Activated T-helper 2 cell treated with anti-CD3 and anti-CD28 coated beads, Interferon-gamma antibody, Interleukin-2, Interleukin-4, amounts not matched to agents 10 μg/mL and 5 μg/mL and 100 μg/mL, durations not matched to agents 14 hours and 24 hours and 36 hours (primary cell): ENCODE measurements at regions not wholly inside any gene's neighbourhood (a gene's known extent, or its start where the extent isn't known, plus 50 kb on each side); places are given as distances from the start of the nearest gene placed in this dataset.

Source experiments
- DNase-seq: peaks from one replicate; pipeline ENCODE4 v3.0.0; 2021; ENCODE audit warnings: low spot score
- H3K27ac Mint-ChIP-seq: one replicate; pipeline ENCODE4 v1.8.0; 2021; ENCODE audit warnings: mixed read lengths
- H3K27me3 Mint-ChIP-seq: one replicate; pipeline ENCODE4 v1.8.0; 2021; ENCODE audit warnings: low read depth, mixed read lengths
- H3K36me3 Mint-ChIP-seq: one replicate; pipeline ENCODE4 v1.8.0; 2021; ENCODE audit warnings: low read depth, mixed read lengths
- H3K4me1 Mint-ChIP-seq: one replicate; pipeline ENCODE4 v1.8.0; 2021; ENCODE audit warnings: low read depth, mixed read lengths
- H3K4me3 Mint-ChIP-seq: one replicate; pipeline ENCODE4 v1.8.0; 2021; ENCODE audit warnings: low read depth, mild to moderate bottlenecking, moderate library complexity, mixed read lengths
- H3K9me3 Mint-ChIP-seq: one replicate; pipeline ENCODE4 v1.8.0; 2021; ENCODE audit warnings: mixed read lengths
- intact Hi-C: fragments of 100-400 bp; cut with micrococcal nuclease; formaldehyde crosslinking; loops from one replicate; pipeline ENCODE4 v1.15.1; 2023

GRCh38 chr10:10314626-10315025, 703.0 kb upstream of the CELF2 start:
- H3K4me1 Mint-ChIP-seq: no peaks in the 10 kb centered on the region
- no peak for DNase-seq
- H3K27ac Mint-ChIP-seq: no peak overlapping the region
- no peaks in the 10 kb centered on the region for H3K27me3 Mint-ChIP-seq
- no peaks in the 10 kb centered on the region for H3K9me3 Mint-ChIP-seq
- no peak overlapping the region for H3K4me3 Mint-ChIP-seq
- intact Hi-C loops: no loop called here
- H3K36me3 Mint-ChIP-seq: no peaks in the 10 kb centered on the region

DNA sequence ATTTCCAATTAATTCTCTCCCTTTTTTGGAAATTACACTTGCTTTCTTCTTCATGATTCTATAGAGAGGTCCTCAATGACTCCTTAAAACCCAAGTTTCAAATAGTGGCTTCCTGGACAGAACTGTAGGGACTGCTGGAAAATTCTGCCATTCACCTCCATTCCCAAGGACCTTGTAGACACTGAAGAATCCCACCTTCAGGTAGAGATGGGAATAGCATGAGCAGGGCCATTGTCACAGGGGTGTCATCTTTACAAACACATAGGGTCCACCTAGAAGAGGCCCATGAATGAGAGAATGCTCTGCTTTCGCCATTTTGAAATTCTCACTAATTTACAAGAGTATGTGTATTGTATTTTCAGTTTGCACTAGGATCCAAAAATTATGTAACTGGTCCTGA, 701.7 kb upstream of the CELF2 start:
- Mint-ChIP-seq H3K27ac (no peak overlapping the region), H3K4me3 (no peak overlapping the region), H3K9me3 (no peaks in the 10 kb centered on the region), H3K27me3 (no peaks in the 10 kb centered on the region), H3K4me1 (no peaks in the 10 kb centered on the region), H3K36me3 (no peaks in the 10 kb centered on the region)
- no peak for DNase-seq
- intact Hi-C loops: no loop called here

DNA sequence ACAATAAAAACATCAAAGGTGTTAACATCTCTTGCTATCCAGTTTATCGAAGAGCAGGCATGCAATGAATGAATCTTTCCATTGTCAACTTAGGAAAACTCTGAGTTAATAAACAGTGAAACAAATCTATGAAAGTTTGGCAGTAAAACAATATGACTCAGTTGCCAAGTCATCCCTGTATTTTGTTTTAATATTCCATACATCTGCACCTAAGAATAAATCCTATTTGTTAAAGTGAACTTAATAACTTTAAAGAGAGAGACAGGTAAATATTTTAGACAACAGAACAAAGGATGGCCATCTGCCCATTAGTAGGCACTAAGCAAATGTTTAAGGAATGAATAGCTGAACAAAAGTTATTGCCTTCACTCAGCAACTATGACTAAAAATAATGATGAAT, 700.5 kb upstream of the CELF2 start:
- Mint-ChIP-seq H3K36me3 (no peaks in the 10 kb centered on the region), H3K4me1 (no peaks in the 10 kb centered on the region), H3K27ac (no peak overlapping the region), H3K27me3 (no peaks in the 10 kb centered on the region), H3K9me3 (no peaks in the 10 kb centered on the region), H3K4me3 (no peak overlapping the region)
- DNase-seq: no peak
- intact Hi-C loops: no loop called here

DNA sequence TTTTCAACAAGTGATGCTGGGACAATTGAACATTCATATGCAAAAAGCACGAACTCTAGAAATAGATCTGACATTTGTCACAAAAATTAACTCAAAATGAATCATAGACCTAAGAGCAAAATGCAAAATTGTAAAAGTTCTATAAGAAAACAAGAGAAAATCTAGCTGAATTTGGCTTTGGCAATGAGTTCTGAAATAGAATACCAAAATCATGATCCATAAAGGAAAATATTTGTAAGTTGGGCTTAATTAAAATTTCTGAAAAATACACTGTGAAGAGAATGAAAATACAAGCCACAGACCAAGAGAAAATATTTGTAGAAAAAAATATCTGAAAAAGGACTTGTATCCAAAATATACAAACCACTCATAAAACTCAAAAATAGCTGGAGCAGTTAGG, 698.8 kb upstream of the CELF2 start:
- H3K4me1 Mint-ChIP-seq: no peaks in the 10 kb centered on the region
- intact Hi-C loops: no loop called here
- DNase-seq: no peak
- H3K36me3 Mint-ChIP-seq: no peaks in the 10 kb centered on the region
- H3K4me3 Mint-ChIP-seq: no peak overlapping the region
- no peaks in the 10 kb centered on the region for H3K27me3 Mint-ChIP-seq
- H3K9me3 Mint-ChIP-seq: no peaks in the 10 kb centered on the region
- no peak overlapping the region for H3K27ac Mint-ChIP-seq

- no peak overlapping the region for H3K4me3 Mint-ChIP-seq
- no peaks in the 10 kb centered on the region for H3K36me3 Mint-ChIP-seq
- H3K9me3 Mint-ChIP-seq: no peaks in the 10 kb centered on the region
- intact Hi-C loops: no loop called here
- H3K27ac Mint-ChIP-seq: no peak overlapping the region
- no peaks in the 10 kb centered on the region for H3K4me1 Mint-ChIP-seq
- DNase-seq: no peak
- H3K27me3 Mint-ChIP-seq: no peaks in the 10 kb centered on the region
Measured at GRCh38 chr10:10320956-10321355, 696.7 kb upstream of the CELF2 start.

DNA sequence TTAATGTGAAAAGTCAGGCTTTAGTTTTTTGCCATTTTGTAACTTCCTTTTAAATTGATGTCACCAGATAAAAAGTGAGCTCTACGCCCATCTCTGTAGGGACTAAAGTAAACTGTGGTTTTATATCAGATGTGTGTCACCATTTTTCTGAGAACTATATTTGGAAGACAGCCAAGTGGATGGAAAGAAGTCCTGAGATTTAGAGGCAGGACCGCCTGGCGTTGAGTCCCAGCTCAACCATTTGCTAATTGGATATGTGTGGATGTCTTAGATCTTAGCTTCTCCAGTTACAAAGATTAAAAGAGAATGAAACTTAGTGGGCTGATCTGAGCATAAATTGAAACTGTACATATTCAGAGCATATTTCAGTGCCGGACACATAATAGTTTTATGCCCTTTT, 691.6 kb upstream of the CELF2 start:
- no peak overlapping the region for H3K27ac Mint-ChIP-seq
- H3K4me3 Mint-ChIP-seq: no peak overlapping the region
- no peaks in the 10 kb centered on the region for H3K4me1 Mint-ChIP-seq
- DNase-seq: no peak
- H3K36me3 Mint-ChIP-seq: no peaks in the 10 kb centered on the region
- no peaks in the 10 kb centered on the region for H3K27me3 Mint-ChIP-seq
- intact Hi-C loops: no loop called here
- H3K9me3 Mint-ChIP-seq: no peaks in the 10 kb centered on the region

- Mint-ChIP-seq H3K4me3 (no peak overlapping the region), H3K27ac (no peak overlapping the region), H3K9me3 (no peaks in the 10 kb centered on the region), H3K27me3 (no peaks in the 10 kb centered on the region), H3K4me1 (no peaks in the 10 kb centered on the region), H3K36me3 (no peaks in the 10 kb centered on the region)
- DNase-seq: no peak
- intact Hi-C loops: no loop called here
Measured at GRCh38 chr10:10327934-10328333, 689.7 kb upstream of the CELF2 start.

- H3K4me1 Mint-ChIP-seq: no peaks in the 10 kb centered on the region
Measured at GRCh38 chr10:10330418-10330817, 687.3 kb upstream of the CELF2 start.

GRCh38 chr10:10332786-10333185, 684.9 kb upstream of the CELF2 start:
- intact Hi-C loops: no loop called here
- DNase-seq: no peak
- Mint-ChIP-seq H3K9me3 (no peaks in the 10 kb centered on the region), H3K27me3 (peaks cover 1% of the 10 kb centered on the region), H3K36me3 (no peaks in the 10 kb centered on the region), H3K27ac (no peak overlapping the region), H3K4me3 (no peak overlapping the region), H3K4me1 (no peaks in the 10 kb centered on the region)

More at GRCh38 chr10:10330418-10330817, 687.3 kb upstream of the CELF2 start:
- Mint-ChIP-seq H3K27ac (no peak overlapping the region), H3K27me3 (peaks cover 1% of the 10 kb centered on the region), H3K36me3 (no peaks in the 10 kb centered on the region), H3K4me3 (no peak overlapping the region), H3K9me3 (no peaks in the 10 kb centered on the region)
- intact Hi-C loops: no loop called here
- no peak for DNase-seq

DNA sequence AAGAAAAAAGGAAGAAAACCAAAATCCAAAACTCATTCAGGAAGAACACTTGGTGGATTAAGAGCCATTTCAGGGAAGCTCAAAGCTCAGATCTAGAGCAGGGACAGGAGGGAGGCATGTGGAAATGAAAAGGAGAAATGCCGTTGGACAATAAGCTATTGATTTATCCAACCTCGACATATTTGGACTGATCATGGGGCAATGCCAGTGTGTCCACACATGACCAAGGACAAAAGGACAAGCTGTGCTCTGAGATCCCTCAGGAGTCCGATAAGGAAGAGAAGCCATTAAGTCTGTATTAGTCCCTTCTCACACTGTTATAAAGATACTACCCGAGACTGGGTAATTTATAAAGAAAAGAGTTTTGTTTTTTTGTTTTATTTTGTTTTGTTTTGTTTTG, 684.0 kb upstream of the CELF2 start:
- no peaks in the 10 kb centered on the region for H3K4me1 Mint-ChIP-seq
- no peak for DNase-seq
- no peaks in the 10 kb centered on the region for H3K9me3 Mint-ChIP-seq
- H3K4me3 Mint-ChIP-seq: no peak overlapping the region
- H3K36me3 Mint-ChIP-seq: no peaks in the 10 kb centered on the region
- no peak overlapping the region for H3K27ac Mint-ChIP-seq
- intact Hi-C loops: no loop called here
- peaks cover 1% of the 10 kb centered on the region for H3K27me3 Mint-ChIP-seq

DNA sequence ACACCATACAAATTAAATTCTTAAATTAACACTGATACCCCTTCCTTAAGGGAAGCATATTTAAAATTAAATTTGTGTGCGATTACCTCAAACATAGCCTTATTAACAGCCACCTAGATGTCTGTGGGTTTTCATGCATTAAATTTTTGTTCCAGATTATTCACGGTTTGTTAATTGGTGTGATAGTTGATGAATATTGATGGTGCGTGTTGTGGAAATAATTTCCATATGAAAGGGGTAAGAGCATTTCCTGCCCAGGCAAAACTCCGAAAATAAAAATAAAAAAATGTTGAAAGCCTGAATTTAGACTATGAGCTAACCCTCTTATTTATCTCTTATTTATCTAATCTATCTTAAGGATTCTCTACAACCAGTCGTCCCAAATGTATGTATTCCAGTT, 679.3 kb upstream of the CELF2 start:
- intact Hi-C loops: no loop called here
- Mint-ChIP-seq H3K4me1 (no peaks in the 10 kb centered on the region), H3K27me3 (peaks cover 1% of the 10 kb centered on the region), H3K27ac (no peak overlapping the region), H3K4me3 (no peak overlapping the region), H3K36me3 (no peaks in the 10 kb centered on the region), H3K9me3 (no peaks in the 10 kb centered on the region)
- no peak for DNase-seq

DNA sequence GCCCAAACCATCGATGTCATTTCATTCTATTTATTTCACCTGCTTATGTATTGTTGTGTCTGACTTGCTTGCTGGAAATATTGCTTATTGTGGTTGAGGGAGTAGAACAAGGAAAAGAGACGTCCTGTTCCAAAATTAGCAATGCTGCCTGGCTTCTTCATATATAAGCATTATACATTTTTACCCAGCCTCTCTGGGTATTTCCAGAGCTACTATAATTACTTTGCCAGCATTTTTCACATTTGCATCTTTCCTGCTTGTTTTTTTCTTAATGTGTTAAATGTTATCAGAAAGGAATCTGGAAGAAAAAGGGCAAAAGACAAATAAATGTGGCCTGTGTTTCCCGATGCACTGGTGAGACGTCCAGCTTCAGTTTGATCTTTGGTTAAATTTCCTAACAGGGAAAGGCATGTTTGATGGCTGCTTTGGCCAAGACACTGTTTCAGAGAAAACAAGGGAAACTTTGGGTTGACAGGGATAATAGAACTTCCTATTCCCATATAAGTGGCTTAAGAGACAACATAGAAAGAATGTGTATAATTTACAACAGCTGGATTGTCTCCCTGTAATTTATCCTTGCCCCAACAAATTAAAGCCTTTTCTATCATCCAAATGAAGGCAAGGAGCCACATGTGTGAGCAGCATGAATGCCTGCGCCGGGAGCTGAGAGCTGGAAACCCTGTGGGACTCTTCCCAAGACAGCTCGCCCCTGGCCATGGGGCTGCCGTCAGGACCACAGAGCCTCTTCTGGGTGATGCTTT, 671.1 kb upstream of the CELF2 start:
- no peak for DNase-seq
- intact Hi-C loops: no loop called here

DNA sequence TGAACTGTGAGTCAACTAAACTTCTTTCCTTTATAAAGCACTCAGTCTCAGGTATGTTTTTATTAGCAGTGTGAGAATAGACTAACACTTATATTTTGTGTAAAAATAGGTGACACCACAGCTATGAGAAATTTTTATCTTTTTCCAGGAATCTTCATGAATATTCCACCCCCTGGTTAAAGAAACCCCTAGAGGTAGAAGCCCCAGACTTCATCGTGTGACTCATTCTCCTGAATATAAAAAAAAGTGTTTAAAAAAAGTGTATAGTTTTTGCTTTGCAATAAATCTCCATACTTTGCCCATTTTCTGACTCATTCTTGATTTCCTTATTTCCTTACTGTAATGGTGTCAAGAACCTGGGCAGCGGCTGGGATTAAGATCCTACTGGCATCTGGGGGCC, 667.6 kb upstream of the CELF2 start:
- no peak overlapping the region for H3K27ac Mint-ChIP-seq
- no peak for DNase-seq
- no peak overlapping the region for H3K4me3 Mint-ChIP-seq
- no peaks in the 10 kb centered on the region for H3K36me3 Mint-ChIP-seq
- H3K4me1 Mint-ChIP-seq: no peaks in the 10 kb centered on the region
- intact Hi-C loops: no loop called here
- H3K27me3 Mint-ChIP-seq: no peaks in the 10 kb centered on the region
- no peaks in the 10 kb centered on the region for H3K9me3 Mint-ChIP-seq

More for the DNA sequence above, 671.1 kb upstream of the CELF2 start:
- Mint-ChIP-seq H3K9me3 (no peaks in the 10 kb centered on the region), H3K27ac (no peak overlapping the region), H3K4me1 (no peaks in the 10 kb centered on the region), H3K36me3 (no peaks in the 10 kb centered on the region), H3K27me3 (no peaks in the 10 kb centered on the region), H3K4me3 (no peak overlapping the region)

DNA sequence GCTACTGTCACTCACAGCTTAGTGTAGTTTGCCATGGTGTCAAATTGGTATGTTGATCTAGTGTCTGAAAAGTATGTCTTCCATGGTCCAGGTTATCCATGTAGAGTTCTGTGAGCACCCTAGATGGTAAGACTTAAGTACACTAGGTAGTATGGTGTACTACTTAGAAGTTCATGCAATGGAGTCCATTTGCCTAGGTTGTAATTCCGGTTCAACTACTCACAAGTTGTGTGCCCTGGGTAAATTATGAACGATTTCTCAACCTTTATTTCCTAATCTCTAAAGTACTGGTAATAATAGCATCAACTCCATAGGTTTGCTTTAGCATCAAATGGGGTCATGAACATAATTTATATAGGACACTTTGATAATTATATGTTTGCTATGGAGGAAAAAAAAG, 666.2 kb upstream of the CELF2 start:
- Mint-ChIP-seq H3K9me3 (no peaks in the 10 kb centered on the region), H3K4me1 (no peaks in the 10 kb centered on the region), H3K4me3 (no peak overlapping the region), H3K27ac (no peak overlapping the region), H3K36me3 (no peaks in the 10 kb centered on the region), H3K27me3 (no peaks in the 10 kb centered on the region)
- intact Hi-C loops: no loop called here
- no peak for DNase-seq
